Activated CD8-positive, alpha-beta memory T cell treated with anti-CD3 and anti-CD28 coated beads, Interleukin-2, amount 50 U/mL, for 4 hours (primary cell): ENCODE measurements at regions not wholly inside any gene's neighbourhood (a gene's known extent, or its start where the extent isn't known, plus 50 kb on each side); places are given as distances from the start of the nearest gene placed in this dataset.

Experiments used
- DNase-seq: peaks from one replicate; pipeline ENCODE4 v3.0.0-alpha.2; 2020

DNA sequence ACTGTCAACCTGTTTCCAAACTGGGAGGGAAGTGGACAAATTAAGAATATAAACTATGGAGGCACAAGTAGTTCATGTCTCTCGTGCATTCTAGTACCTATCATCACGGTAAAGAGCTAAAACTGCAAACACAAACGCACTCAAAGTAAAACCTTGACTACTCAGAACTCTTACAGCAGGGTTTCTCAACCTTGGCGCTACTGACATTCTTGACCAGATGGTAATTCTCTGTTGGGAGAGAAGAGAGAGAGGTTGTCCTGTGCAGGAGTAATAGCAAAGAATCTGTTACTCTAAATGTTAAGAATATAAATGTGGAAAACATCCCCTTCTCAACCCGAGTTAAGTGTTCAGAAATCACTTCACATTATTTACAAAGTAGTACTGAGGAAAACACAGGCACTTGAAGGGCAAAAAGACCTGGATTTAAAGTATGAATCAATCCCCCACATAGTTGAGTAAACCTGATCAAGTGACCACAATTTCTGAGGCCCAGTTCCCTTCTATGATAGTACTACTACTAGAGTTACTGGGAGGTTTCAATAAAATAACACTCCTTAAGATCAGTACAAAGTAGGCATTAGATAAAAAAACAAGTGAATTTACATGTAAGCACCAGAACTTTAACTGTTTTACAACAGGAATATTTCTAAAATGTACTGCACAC, 73.1 kb upstream of the ARHGAP32 start:
- DNase-seq, result no peak

DNA sequence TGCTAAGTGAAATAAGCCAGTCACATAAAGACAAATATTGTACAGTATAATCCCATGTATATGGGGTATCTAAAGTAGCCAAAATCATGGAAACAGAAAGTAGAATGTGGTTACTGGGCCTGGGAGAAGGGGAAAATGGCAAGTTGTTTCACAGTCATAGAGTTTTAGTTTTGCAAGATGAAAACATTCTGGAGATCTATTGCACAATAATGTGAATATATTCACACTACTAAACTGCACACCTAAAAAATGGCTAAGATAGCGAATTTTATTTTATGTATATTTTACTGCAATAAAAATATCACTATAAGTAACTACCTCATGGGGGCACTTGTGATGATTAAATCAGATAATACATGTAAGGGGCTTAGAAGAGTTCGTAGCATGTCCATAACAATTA, 72.0 kb upstream of the ARHGAP32 start:
- no peak for DNase-seq

DNA sequence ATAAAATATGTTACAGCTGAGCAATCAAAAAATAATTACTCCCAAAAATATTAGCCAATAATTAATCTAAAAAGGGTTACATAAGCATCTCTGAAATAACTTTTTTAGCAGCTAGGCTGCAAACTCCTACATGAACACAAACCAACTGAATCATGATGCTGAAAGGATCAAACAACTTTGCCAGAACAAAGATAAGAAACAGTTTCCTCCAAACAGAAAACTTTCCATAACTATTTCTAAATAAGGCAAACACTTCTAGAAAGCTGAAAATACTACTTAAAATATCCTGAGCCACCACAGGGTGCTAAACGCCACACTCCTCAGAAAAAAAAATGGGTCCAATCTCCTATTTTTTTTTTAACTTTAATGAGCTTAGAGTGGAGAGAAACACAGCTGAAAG, 68.6 kb upstream of the ARHGAP32 start:
- no peak for DNase-seq

DNA sequence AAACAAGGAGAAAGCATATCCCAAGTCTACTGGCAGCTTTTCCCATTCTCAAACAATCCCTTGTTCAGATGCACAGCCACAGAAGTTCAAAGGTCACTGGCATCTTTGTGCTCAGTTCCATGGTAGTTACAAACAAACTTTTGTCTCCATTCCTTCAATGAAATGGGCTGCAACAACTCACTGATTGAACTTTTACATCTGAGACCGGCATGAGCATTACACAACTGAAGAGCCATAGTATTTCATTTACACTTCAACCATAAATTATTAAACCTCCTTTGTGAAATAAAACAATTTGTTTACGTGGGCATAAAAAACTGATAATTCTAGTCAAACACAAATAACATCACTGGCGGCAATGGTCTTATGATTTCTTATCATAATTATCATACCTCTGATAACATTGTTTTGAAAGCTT, 67.8 kb upstream of the ARHGAP32 start:
- no peak for DNase-seq

DNA sequence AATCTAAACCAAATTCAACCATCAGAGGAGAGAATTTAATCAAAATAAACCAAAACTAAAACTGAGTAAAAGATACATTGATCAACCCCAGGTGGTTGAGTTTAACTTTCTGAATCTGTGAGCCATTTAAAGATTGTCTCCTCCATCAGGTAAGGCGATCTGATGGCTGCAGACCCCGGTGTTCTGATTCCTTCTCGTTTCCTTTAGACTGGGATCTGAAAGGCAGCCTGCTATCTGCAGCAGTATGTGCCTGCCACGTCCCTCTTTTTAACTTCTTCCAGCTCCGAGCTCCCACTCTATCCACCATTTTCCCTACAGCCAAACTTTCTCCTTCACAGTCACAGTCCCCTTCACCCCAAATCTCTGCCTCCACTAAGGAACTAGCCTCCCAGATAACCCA, 66.1 kb upstream of the ARHGAP32 start:
- no peak for DNase-seq

DNA sequence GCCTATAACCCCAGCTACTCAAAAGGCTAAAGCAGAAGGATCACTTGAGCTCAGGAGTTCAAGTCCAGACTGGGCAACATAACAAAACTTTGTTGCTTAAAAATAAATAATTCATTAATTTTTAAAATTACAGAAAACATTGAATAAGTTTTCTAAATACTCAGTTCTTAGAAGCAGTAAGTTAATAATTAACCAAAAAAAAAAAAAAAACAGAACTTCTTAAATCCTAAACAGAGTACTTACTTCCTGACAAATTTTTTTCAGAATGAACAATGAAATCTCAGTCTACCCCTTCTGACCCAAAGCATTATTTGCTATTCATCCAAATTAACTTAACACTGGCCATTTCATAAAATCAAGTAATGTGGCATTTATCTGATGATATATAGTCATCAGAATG, 65.4 kb upstream of the ARHGAP32 start:
- no peak for DNase-seq

DNA sequence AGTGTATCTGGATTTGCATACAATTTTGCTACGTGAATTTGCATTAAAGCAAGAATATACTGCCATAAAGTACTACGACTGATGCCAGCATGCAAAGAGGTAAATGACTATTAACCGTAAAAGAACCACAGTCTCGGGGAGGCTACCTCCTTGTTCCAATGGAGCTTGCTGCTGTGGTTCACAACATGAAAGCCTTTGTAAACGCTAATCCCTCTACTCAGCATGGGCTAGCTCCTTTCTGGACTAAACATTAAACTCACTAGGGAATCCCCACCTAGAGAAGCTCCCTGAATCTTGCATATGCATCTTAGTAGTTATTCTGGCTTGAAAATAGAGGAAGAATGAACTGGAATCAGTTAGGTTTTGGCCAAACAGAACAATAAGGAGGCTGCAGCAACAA, 60.5 kb upstream of the ARHGAP32 start:
- DNase-seq, result no peak

DNA sequence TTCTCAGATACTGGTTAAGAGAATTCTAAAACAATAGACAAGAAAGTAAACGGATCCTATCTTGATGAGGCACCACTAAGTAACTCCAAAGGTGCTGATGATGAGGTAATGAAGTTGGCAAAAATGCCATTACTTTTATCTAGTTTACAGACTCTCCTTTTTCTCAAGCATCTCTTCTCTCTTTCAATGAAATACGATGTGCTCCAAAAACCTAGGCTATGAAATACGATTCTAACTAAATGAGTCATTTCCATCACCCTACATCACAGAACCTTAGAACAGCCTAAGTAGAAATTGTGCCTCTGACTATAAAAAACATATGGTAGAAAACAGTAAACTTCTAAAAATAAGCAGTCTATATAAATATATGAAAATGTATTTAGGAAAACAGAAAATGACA, 58.9 kb upstream of the ARHGAP32 start:
- DNase-seq, result no peak

DNA sequence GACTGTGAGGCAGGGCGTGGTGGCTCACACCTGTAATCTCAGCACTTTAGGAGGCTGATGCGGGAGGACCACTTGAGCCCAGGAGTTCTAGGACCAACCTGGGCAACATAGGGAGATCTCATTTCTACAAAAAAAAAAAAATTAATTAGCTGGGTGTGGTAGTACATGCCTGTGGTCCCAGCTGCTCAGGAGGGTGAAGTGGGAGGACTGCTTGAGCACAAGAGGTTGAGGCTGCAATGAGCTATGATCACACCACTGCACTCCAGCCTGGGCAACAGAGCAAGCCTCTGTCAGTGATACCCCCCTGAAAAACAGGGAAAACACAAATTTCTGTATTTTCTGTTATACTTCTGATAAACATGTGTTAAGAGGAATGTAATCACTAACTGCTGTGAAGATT, 57.8 kb upstream of the ARHGAP32 start:
- DNase-seq, result no peak

DNA sequence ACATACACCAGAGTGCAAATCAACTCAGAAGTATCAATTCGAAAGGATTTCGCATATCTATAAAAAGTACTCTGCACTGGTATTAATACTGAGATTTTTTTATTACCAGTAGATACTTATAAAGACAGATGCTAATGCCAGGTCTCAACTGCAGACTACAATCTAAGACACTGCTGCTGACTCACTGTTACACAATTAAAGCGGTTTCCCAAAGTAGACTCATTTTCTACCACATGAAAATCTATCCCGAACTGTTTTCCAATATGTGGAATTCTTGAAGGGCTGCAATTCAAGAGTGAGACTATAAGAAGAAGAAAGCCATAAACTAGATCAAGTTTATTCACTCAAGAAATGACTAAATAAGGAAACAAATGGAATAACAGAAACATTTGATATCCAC, 57.2 kb upstream of the ARHGAP32 start:
- no peak for DNase-seq

DNA sequence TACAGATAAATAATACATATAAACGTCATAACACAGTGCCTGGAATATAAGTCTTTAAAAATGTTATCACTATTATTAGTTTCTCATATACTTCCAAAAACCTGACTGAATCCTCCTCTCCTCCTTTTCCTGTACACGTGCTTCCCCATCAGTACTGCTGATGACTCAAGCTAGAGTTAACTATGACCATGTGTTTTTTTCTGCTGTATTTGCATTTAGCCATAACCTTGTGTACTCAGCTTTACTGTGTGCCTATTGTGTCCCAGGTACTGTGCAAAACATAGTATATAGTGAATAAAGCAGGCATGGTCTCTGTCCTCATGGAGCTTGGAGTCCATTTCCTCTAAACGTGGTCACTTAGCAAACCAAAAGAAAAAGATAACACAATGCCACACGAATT, 56.5 kb upstream of the ARHGAP32 start:
- no peak for DNase-seq

DNA sequence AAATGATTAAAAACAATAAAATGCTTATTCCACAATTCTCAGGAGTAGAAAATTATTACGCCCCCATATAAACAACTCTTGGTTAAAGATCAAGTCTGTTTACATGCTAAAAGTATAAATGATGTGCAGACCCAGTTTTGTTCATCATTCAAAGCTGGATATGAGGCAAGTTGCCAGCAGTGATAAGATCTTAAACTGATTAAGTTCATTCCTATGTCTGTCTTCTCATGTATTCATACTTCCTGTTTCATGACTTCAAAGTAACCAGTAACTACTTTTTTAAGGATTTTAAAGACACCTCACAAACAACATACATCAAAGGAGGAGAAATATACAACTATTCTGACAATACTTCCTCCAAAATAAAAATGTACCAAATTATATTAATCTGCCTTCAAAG, 55.0 kb upstream of the ARHGAP32 start:
- DNase-seq, result no peak

DNA sequence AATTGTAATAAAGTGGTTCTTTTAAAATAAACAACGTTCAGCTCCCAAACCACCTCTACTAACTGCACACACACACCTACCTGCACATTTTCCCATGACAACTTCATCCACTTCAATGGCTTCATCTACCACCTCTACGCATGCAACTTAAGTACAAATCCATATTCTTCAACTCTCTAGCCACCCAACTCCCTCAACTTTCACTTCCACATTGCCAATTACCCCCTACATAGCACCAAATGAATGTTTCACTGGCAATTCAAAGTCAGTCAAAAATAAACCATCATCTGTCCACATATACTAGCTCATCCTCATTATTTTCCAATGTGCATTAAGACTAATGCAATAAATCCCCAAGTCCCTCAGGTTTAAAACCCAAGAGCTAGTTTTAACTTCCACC, 50.7 kb upstream of the ARHGAP32 start:
- no peak for DNase-seq
